WI38 (cell line): ENCODE measurements at regions not wholly inside any gene's neighbourhood (a gene's known extent, or its start where the extent isn't known, plus 50 kb on each side); places are given as distances from the start of the nearest gene placed in this dataset.

Experiments
- H3K4me3 ChIP-seq: 2 replicates; pipeline ENCODE4 v1.5.1; 2011; ENCODE audit warnings: low read depth, mild to moderate bottlenecking, control low read depth, low read length
- TF ChIP-seq, protein P1 (sequence below): IDR thresholded peaks from 2 replicates; pipeline ENCODE4 v1.5.1; 2012; ENCODE audit warnings: low read depth, mild to moderate bottlenecking, control low read depth, low read length

DNA sequence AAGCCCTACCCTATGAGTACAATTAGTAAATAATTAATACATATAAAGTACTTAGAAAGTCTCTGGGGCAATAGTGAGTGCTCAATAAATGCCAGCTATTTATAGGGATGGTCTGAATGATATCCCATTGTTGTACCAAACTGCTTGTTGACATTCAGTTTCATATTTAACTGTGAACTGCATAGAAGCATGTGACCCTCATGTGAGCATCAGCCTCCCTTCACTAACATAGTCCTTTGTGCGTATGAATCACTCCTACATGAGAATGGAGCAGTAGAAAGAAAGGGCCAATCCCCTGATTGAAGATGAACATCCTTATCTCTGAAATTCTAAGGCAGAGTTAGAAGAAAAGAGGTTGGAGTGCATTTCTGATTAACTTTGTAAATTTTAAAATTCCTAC is 68.7 kb upstream of the ATP10A start:
- TF ChIP-seq, protein P1, sequence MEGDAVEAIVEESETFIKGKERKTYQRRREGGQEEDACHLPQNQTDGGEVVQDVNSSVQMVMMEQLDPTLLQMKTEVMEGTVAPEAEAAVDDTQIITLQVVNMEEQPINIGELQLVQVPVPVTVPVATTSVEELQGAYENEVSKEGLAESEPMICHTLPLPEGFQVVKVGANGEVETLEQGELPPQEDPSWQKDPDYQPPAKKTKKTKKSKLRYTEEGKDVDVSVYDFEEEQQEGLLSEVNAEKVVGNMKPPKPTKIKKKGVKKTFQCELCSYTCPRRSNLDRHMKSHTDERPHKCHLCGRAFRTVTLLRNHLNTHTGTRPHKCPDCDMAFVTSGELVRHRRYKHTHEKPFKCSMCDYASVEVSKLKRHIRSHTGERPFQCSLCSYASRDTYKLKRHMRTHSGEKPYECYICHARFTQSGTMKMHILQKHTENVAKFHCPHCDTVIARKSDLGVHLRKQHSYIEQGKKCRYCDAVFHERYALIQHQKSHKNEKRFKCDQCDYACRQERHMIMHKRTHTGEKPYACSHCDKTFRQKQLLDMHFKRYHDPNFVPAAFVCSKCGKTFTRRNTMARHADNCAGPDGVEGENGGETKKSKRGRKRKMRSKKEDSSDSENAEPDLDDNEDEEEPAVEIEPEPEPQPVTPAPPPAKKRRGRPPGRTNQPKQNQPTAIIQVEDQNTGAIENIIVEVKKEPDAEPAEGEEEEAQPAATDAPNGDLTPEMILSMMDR, result no peak
- H3K4me3 ChIP-seq, result no peak overlapping the region

GRCh38 chr15:25930931-25931330 is 67.8 kb upstream of the ATP10A start:
- TF ChIP-seq, protein P1, result no peak
- H3K4me3 ChIP-seq, result no peak overlapping the region
